ENCODE measurements at regions not wholly inside any gene's neighbourhood (a gene's known extent, or its start where the extent isn't known, plus 50 kb on each side); places are given as distances from the start of the nearest gene placed in this dataset.

DNA sequence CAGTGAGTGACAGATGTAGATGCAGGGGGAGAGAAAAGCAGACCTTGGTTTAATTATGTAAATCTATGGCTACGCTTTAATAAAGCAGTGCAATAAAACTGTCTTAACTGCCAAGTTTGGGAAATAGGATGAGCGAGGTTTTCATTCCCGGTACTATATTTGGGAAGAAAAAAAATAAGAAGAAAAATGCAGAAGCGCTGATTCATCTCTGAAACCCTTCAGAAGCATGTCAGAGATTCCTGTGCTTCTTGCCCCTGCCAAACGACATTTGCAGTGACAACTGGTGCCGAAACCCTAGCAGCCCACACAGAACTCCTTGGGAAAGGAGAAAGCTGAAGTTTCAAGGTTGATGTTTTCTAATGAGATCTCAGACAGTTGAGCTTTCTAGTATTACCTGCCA, 380.7 kb downstream of the REEP3 start:
- no peak for FAIRE-seq
- H3K27me3 ChIP-seq (ENCODE audit: control insufficient read depth in 1 of 2, insufficient read depth in 2 of 2, low read length in 2 of 2): no peaks in the 10 kb centered on the region
- intact Hi-C loops (cut with micrococcal nuclease; ENCODE audit: unreplicated experiment): no loop called here
- no peak overlapping the region for H3K4me3 ChIP-seq (replicated peaks in 1 of 3; ENCODE audit: insufficient read depth in 1 of 3, low read depth in 2 of 3, low read length in 3 of 3)
- POLR2A ChIA-PET: no interaction called here
- in situ Hi-C loops (cut with HindIII; ENCODE audit: extremely low pct_ligation_motif_present, low pct_unique_long_range_greater_than_20kb): no loop called here
- no peaks in the 10 kb centered on the region for H3K9me3 ChIP-seq (ENCODE audit: low read length)
- no peak overlapping the region for H3K4me2 ChIP-seq (ENCODE audit: low read depth, low read length)
- H3K79me2 ChIP-seq (ENCODE audit: insufficient read depth, low read length): no peaks in the 10 kb centered on the region
- no peak overlapping the region for H3K27ac ChIP-seq (ENCODE audit: extremely low read length, insufficient read depth, low read length)
- CTCF ChIA-PET (ENCODE audit: low intra/inter-chr PET ratio, low total read pairs): no interaction called here
- no peak overlapping the region for H2AFZ ChIP-seq (ENCODE audit: low read length)
- no peak for ATAC-seq
- H3K36me3 ChIP-seq (replicated peaks in 1 of 2; ENCODE audit: control insufficient read depth in 1 of 2, insufficient read depth in 2 of 2, low read length in 2 of 2): no peaks in the 10 kb centered on the region
- BruUV-seq (replicated peaks): no TSS peak
- no peak overlapping the region for H3K9ac ChIP-seq (ENCODE audit: insufficient read depth, low read depth, low read length)
- no peaks in the 10 kb centered on the region for H4K20me1 ChIP-seq (ENCODE audit: insufficient read depth, low read length)
- H3K4me1 ChIP-seq (ENCODE audit: insufficient read depth, low read length): no peaks in the 10 kb centered on the region
- no peak for DNase-seq (ENCODE audit: low spot score)
- TF ChIP-seq ARID4A (CRISPR knock-in tag; IDR thresholded peaks at IDR 0.05; ENCODE audit: borderline replicate concordance) (no peak), TSC22D2 (CRISPR knock-in tag; IDR thresholded peaks at IDR 0.05; ENCODE audit: borderline replicate concordance) (no peak), ZNF775 (CRISPR knock-in tag; IDR thresholded peaks at IDR 0.05; ENCODE audit: borderline replicate concordance) (no peak), ZNF44 (CRISPR knock-in tag; IDR thresholded peaks at IDR 0.05) (no peak), ZNF678 (CRISPR knock-in tag; IDR thresholded peaks at IDR 0.05) (no peak)
- TF ChIP-seq, protein P1, sequence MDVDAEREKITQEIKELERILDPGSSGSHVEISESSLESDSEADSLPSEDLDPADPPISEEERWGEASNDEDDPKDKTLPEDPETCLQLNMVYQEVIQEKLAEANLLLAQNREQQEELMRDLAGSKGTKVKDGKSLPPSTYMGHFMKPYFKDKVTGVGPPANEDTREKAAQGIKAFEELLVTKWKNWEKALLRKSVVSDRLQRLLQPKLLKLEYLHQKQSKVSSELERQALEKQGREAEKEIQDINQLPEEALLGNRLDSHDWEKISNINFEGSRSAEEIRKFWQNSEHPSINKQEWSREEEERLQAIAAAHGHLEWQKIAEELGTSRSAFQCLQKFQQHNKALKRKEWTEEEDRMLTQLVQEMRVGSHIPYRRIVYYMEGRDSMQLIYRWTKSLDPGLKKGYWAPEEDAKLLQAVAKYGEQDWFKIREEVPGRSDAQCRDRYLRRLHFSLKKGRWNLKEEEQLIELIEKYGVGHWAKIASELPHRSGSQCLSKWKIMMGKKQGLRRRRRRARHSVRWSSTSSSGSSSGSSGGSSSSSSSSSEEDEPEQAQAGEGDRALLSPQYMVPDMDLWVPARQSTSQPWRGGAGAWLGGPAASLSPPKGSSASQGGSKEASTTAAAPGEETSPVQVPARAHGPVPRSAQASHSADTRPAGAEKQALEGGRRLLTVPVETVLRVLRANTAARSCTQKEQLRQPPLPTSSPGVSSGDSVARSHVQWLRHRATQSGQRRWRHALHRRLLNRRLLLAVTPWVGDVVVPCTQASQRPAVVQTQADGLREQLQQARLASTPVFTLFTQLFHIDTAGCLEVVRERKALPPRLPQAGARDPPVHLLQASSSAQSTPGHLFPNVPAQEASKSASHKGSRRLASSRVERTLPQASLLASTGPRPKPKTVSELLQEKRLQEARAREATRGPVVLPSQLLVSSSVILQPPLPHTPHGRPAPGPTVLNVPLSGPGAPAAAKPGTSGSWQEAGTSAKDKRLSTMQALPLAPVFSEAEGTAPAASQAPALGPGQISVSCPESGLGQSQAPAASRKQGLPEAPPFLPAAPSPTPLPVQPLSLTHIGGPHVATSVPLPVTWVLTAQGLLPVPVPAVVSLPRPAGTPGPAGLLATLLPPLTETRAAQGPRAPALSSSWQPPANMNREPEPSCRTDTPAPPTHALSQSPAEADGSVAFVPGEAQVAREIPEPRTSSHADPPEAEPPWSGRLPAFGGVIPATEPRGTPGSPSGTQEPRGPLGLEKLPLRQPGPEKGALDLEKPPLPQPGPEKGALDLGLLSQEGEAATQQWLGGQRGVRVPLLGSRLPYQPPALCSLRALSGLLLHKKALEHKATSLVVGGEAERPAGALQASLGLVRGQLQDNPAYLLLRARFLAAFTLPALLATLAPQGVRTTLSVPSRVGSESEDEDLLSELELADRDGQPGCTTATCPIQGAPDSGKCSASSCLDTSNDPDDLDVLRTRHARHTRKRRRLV (CRISPR knock-in tag; IDR thresholded peaks at IDR 0.05): no peak
- TF ChIP-seq, protein P2, sequence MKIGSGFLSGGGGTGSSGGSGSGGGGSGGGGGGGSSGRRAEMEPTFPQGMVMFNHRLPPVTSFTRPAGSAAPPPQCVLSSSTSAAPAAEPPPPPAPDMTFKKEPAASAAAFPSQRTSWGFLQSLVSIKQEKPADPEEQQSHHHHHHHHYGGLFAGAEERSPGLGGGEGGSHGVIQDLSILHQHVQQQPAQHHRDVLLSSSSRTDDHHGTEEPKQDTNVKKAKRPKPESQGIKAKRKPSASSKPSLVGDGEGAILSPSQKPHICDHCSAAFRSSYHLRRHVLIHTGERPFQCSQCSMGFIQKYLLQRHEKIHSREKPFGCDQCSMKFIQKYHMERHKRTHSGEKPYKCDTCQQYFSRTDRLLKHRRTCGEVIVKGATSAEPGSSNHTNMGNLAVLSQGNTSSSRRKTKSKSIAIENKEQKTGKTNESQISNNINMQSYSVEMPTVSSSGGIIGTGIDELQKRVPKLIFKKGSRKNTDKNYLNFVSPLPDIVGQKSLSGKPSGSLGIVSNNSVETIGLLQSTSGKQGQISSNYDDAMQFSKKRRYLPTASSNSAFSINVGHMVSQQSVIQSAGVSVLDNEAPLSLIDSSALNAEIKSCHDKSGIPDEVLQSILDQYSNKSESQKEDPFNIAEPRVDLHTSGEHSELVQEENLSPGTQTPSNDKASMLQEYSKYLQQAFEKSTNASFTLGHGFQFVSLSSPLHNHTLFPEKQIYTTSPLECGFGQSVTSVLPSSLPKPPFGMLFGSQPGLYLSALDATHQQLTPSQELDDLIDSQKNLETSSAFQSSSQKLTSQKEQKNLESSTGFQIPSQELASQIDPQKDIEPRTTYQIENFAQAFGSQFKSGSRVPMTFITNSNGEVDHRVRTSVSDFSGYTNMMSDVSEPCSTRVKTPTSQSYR (CRISPR knock-in tag; IDR thresholded peaks at IDR 0.05; ENCODE audit: borderline replicate concordance): no peak
- WGBS (ENCODE audit: low lambda C conversion rate): 31% methylated on average over 6 of the region's 6 CpGs

Data from HepG2 (cell line).